ENCODE measurements at regions not wholly inside any gene's neighbourhood (a gene's known extent, or its start where the extent isn't known, plus 50 kb on each side); places are given as distances from the start of the nearest gene placed in this dataset.

DNA sequence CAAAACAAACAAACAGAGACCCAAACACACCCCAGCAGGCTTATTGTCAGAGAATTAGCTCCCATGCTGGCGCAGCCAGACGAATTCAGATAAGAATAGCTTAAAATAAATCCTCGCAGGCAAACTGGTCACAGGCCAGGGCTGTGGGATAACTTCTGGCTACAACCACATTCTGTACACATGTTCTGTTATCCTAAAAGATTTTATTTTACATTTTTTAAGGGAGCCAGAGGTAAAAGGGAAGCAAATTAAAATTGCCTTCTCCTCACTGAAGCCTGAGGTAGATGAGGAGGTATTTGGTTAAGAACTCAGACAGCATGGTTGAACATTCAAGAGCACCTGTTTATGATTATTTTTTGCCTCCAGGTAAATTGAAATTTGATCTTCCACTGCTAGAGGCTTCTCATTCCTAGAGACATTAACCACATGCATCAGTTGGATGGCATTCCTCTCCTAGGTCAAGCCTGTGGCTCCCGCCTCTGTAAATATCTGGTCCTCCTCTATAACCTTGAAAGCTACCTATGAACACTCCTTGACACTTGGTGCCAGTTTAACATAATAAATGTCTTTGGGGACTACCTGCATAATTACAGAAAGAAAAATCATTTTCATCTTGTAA lies 190.3 kb downstream of the SATB1 start:
- TF ChIP-seq SUZ12 (IDR thresholded peaks at IDR 0.05; ENCODE audit: extremely low read depth, insufficient read depth, insufficient read length) (no peak), ZNF274 (IDR thresholded peaks at IDR 0.05; ENCODE audit: low read depth, low read length) (no peak)
